ENCODE measurements at regions not wholly inside any gene's neighbourhood (a gene's known extent, or its start where the extent isn't known, plus 50 kb on each side); places are given as distances from the start of the nearest gene placed in this dataset.

DNA sequence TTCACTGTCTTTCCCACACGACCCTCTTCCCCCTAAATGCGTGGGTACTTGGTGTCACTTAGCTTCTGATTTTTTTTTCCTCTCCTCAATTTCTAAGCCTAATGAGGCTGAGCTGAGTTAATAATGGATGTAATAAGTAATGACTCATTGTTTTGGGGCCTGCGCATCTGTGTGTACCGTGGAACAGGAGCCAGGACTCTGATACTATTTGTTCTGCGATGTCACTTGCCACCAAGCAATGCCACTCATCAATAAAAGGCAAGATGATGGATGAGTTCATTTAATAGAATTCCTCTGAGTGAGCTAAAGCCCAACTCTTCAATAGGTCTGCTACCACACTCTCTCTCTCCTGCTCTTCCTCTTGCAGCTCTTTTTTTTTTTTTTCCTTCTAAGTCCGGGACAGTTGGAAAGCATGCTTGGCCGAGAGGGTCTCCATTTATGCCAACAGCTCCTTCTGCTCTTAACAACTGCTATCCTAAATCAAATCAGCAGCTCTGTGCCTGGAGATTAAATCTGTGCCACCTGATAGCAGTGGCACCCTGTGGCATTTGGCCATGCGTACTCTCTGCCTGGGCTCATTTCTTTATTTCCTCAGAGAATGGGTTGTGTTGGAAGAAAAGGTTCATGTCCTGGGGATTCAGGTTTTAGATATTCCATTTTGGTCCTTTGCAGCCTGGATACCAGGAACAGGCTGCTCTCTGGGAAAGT lies 1284.2 kb upstream of the PIK3C3 start:
- Histone ChIP-seq H3K27ac (ENCODE audit: low read depth, low read length) (no peak overlapping the region), H3F3A (ENCODE audit: control insufficient read depth, insufficient read depth) (no peaks in the 10 kb centered on the region), H3K36me3 (ENCODE audit: control insufficient read depth, low read length) (no peaks in the 10 kb centered on the region), H3K4me2 (ENCODE audit: low read length) (no peak overlapping the region), H3K4me3 (ENCODE audit: low read length) (no peak overlapping the region), H4K20me1 (ENCODE audit: control insufficient read depth, insufficient read depth, low read depth, low read length) (no peaks in the 10 kb centered on the region), H3K4me1 (ENCODE audit: control insufficient read depth, low read length) (no peaks in the 10 kb centered on the region), H3K79me2 (ENCODE audit: control insufficient read depth, low read length) (no peaks in the 10 kb centered on the region), H3K27me3 (ENCODE audit: control insufficient read depth, low read length) (no peaks in the 10 kb centered on the region), H3K9me3 (ENCODE audit: control insufficient read depth, insufficient read depth, low read length) (no peaks in the 10 kb centered on the region), H3K9me2 (replicated peaks; ENCODE audit: control insufficient read depth, low read length) (no peaks in the 10 kb centered on the region)
- TF ChIP-seq EZH2phosphoT487 (IDR thresholded peaks at IDR 0.05; ENCODE audit: borderline replicate concordance, low read length), result no peak
- no peak for TF ChIP-seq CTCF (IDR thresholded peaks at IDR 0.05; ENCODE audit: low read depth, low read length, poor library complexity, severe bottlenecking)

- no peaks in the 10 kb centered on the region for H3K27me3 ChIP-seq (ENCODE audit: control insufficient read depth, low read length)
- no peaks in the 10 kb centered on the region for H4K20me1 ChIP-seq (ENCODE audit: control insufficient read depth, insufficient read depth, low read depth, low read length)
- no peaks in the 10 kb centered on the region for H3F3A ChIP-seq (ENCODE audit: control insufficient read depth, insufficient read depth)
- TF ChIP-seq CTCF (IDR thresholded peaks at IDR 0.05; ENCODE audit: low read depth, low read length, poor library complexity, severe bottlenecking) (no peak), EZH2phosphoT487 (IDR thresholded peaks at IDR 0.05; ENCODE audit: borderline replicate concordance, low read length) (no peak)
- no peak overlapping the region for H3K27ac ChIP-seq (ENCODE audit: low read depth, low read length)
- no peak overlapping the region for H3K4me2 ChIP-seq (ENCODE audit: low read length)
- no peaks in the 10 kb centered on the region for H3K79me2 ChIP-seq (ENCODE audit: control insufficient read depth, low read length)
- no peak overlapping the region for H3K4me3 ChIP-seq (ENCODE audit: low read length)
- no peaks in the 10 kb centered on the region for H3K9me3 ChIP-seq (ENCODE audit: control insufficient read depth, insufficient read depth, low read length)
- H3K36me3 ChIP-seq (ENCODE audit: control insufficient read depth, low read length), result no peaks in the 10 kb centered on the region
- no peaks in the 10 kb centered on the region for H3K9me2 ChIP-seq (replicated peaks; ENCODE audit: control insufficient read depth, low read length)
- no peaks in the 10 kb centered on the region for H3K4me1 ChIP-seq (ENCODE audit: control insufficient read depth, low read length)
Observed at GRCh38 chr18:40662898-40663437, 1292.1 kb upstream of the PIK3C3 start.

DNA sequence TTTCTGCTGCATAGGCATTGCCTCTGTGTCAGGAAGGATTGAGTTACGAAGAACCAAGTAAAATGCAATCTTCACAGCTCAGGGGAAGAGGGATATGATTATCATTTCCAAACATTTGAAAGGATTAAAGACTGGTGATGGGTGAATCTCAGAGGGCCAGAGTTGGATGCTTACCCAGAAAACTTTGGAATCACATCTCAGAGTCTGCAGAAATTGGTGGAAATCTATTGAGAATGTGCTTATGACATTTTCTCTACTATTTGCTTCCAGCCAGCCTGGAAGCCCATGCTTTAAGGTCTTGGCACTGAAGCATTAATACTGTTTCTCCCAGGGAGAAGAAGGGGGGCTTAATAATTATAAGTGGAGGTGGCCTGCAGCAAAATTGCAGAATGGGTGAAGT lies 1301.4 kb upstream of the PIK3C3 start:
- TF ChIP-seq CTCF (IDR thresholded peaks at IDR 0.05; ENCODE audit: low read depth, low read length, poor library complexity, severe bottlenecking), result no peak
- no peak overlapping the region for H3K4me2 ChIP-seq (ENCODE audit: low read length)

More for the DNA sequence above, 1301.4 kb upstream of the PIK3C3 start:
- Histone ChIP-seq H3K36me3 (ENCODE audit: control insufficient read depth, low read length) (no peaks in the 10 kb centered on the region), H4K20me1 (ENCODE audit: control insufficient read depth, insufficient read depth, low read depth, low read length) (no peaks in the 10 kb centered on the region), H3K27ac (ENCODE audit: low read depth, low read length) (no peak overlapping the region), H3K79me2 (ENCODE audit: control insufficient read depth, low read length) (no peaks in the 10 kb centered on the region), H3K9me3 (ENCODE audit: control insufficient read depth, insufficient read depth, low read length) (peaks cover 5% of the 10 kb centered on the region; the same call in 1 of the 2 replicates), H3K27me3 (ENCODE audit: control insufficient read depth, low read length) (no peaks in the 10 kb centered on the region), H3K9me2 (replicated peaks; ENCODE audit: control insufficient read depth, low read length) (no peaks in the 10 kb centered on the region), H3K4me1 (ENCODE audit: control insufficient read depth, low read length) (no peaks in the 10 kb centered on the region), H3F3A (ENCODE audit: control insufficient read depth, insufficient read depth) (no peaks in the 10 kb centered on the region), H3K4me3 (ENCODE audit: low read length) (no peak overlapping the region)

All from DOHH2 (cell line).